CD4-positive, alpha-beta T cell (primary cell): ENCODE measurements at regions not wholly inside any gene's neighbourhood (a gene's known extent, or its start where the extent isn't known, plus 50 kb on each side); places are given as distances from the start of the nearest gene placed in this dataset.

Experiments
- ATAC-seq: fragments of 200-7000 bp; cut with Tn5 transposase; one replicate; pipeline ENCODE4 v1.10.0; 2022; ENCODE audit warnings: mild to moderate bottlenecking; ENCODE audit not compliant: poor library complexity
- CTCF ChIA-PET: fragments of 350-600 bp; sonication (Branson Sonifier 250); formaldehyde crosslinking; loops from one replicate; lab custom pipeline; 2021; ENCODE audit warnings: antibody characterized with exemption, inconsistent platforms; lab: Charles Lee
- POLR2A ChIA-PET: fragments of 350-600 bp; sonication (Branson Sonifier 250); formaldehyde crosslinking; loops from one replicate; lab custom pipeline; 2021; ENCODE audit warnings: antibody characterized with exemption, inconsistent platforms; lab: Charles Lee
- DNase-seq, 14 experiments: peaks; one replicate each; pipeline ENCODE4 v3.0.0-alpha.2; 2013 to 2020; ENCODE audit warnings: mixed read lengths in 2 of 14
- H3K27ac ChIP-seq, 2 donors: one replicate each; pipeline versions ENCODE4 v1.5.1 to v1.7.0; 2013; ENCODE audit warnings: low read length in 2 of 2, low read depth in 1 of 2, mild to moderate bottlenecking in 1 of 2
- H3K27me3 ChIP-seq, 2 experiments: 1 replicate in 1 of 2; 2 replicates in 1 of 2; pipeline versions ENCODE4 v1.6.1 to v1.7.0; 2013; ENCODE audit warnings: low read length in 2 of 2, control low read depth in 1 of 2, mild to moderate bottlenecking in 1 of 2, moderate library complexity in 1 of 2; ENCODE audit not compliant: insufficient read depth in 2 of 2, control insufficient read depth in 1 of 2
- H3K36me3 ChIP-seq: one replicate; pipeline ENCODE4 v1.6.1; 2013; ENCODE audit warnings: low read length, control low read depth; ENCODE audit not compliant: insufficient read depth
- H3K4me1 ChIP-seq: one replicate; pipeline ENCODE4 v1.6.1; 2013; ENCODE audit warnings: low read length, control low read depth; ENCODE audit not compliant: insufficient read depth
- H3K4me3 ChIP-seq: one replicate; pipeline ENCODE4 v1.5.1; 2013; ENCODE audit warnings: mild to moderate bottlenecking, low read length, moderate library complexity
- H3K9me3 ChIP-seq, 2 experiments: 1 replicate in 1 of 2; 2 replicates in 1 of 2; pipeline versions ENCODE4 v1.6.1 to v1.7.0; 2013; ENCODE audit warnings: low read length in 2 of 2, mild to moderate bottlenecking in 2 of 2, control low read depth in 1 of 2, moderate library complexity in 1 of 2; ENCODE audit not compliant: control insufficient read depth in 1 of 2, insufficient read depth in 1 of 2
- H3K27ac Mint-ChIP-seq: one replicate; pipeline ENCODE4 v1.8.0; 2020; ENCODE audit warnings: mixed read lengths
- H3K27me3 Mint-ChIP-seq: one replicate; pipeline ENCODE4 v1.8.0; 2021; ENCODE audit warnings: mixed read lengths
- H3K36me3 Mint-ChIP-seq: one replicate; pipeline ENCODE4 v1.8.0; 2021; ENCODE audit warnings: low read depth, mixed read lengths
- H3K4me1 Mint-ChIP-seq: one replicate; pipeline ENCODE4 v1.8.0; 2021; ENCODE audit warnings: low read depth, mixed read lengths
- H3K4me3 Mint-ChIP-seq: one replicate; pipeline ENCODE4 v1.8.0; 2020; ENCODE audit warnings: mild to moderate bottlenecking, mixed read lengths
- H3K9me3 Mint-ChIP-seq: one replicate; pipeline ENCODE4 v1.8.0; 2020; ENCODE audit warnings: mixed read lengths
- intact Hi-C, 2 experiments: fragments of 100-400 bp; cut with DNase I in 1 of 2; cut with micrococcal nuclease in 1 of 2; formaldehyde crosslinking; loops; one replicate each; pipeline versions ENCODE4 v1.15.1 to v1.9.0; 2023 to 2025; cut with DNase I, micrococcal nuclease
- TF ChIP-seq, protein P1 (sequence below): fragments of 200-600 bp; IDR thresholded peaks from one replicate; pipeline ENCODE4 v1.8.0; 2022; ENCODE audit warnings: antibody characterized with exemption, mild to moderate bottlenecking

- Histone ChIP-seq H3K36me3 (no peaks in the 10 kb centered on the region), H3K27ac (no peak overlapping the region), H3K27me3 (peaks cover 18 to 21% of the 10 kb centered on the region in 2 experiments), H3K4me1 (no peaks in the 10 kb centered on the region), H3K9me3 (peaks cover 0 to 6% of the 10 kb centered on the region in 2 experiments), H3K4me3 (no peak overlapping the region)
- no peaks in the 10 kb centered on the region for H3K9me3 Mint-ChIP-seq
- ChIA-PET POLR2A (no interaction called here), CTCF (interaction anchor here (1.4 kb wide), 1 partner anchor 12 kb away, joined by 3 read pairs; no protein-coding TSS in a partner anchor)
- H3K4me3 Mint-ChIP-seq: no peak overlapping the region
- DNase-seq (no peak), ATAC-seq (no peak)
- H3K27me3 Mint-ChIP-seq: peaks cover 90% of the 10 kb centered on the region
- H3K4me1 Mint-ChIP-seq: no peaks in the 10 kb centered on the region
- no peaks in the 10 kb centered on the region for H3K36me3 Mint-ChIP-seq
- intact Hi-C loops: no loop called here
- H3K27ac Mint-ChIP-seq: no peak overlapping the region
- TF ChIP-seq, protein P1, sequence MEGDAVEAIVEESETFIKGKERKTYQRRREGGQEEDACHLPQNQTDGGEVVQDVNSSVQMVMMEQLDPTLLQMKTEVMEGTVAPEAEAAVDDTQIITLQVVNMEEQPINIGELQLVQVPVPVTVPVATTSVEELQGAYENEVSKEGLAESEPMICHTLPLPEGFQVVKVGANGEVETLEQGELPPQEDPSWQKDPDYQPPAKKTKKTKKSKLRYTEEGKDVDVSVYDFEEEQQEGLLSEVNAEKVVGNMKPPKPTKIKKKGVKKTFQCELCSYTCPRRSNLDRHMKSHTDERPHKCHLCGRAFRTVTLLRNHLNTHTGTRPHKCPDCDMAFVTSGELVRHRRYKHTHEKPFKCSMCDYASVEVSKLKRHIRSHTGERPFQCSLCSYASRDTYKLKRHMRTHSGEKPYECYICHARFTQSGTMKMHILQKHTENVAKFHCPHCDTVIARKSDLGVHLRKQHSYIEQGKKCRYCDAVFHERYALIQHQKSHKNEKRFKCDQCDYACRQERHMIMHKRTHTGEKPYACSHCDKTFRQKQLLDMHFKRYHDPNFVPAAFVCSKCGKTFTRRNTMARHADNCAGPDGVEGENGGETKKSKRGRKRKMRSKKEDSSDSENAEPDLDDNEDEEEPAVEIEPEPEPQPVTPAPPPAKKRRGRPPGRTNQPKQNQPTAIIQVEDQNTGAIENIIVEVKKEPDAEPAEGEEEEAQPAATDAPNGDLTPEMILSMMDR: no peak
These were observed 63.6 kb upstream of the ZBTB40 start for GRCh38 chr1:22387919-22388580.

DNA sequence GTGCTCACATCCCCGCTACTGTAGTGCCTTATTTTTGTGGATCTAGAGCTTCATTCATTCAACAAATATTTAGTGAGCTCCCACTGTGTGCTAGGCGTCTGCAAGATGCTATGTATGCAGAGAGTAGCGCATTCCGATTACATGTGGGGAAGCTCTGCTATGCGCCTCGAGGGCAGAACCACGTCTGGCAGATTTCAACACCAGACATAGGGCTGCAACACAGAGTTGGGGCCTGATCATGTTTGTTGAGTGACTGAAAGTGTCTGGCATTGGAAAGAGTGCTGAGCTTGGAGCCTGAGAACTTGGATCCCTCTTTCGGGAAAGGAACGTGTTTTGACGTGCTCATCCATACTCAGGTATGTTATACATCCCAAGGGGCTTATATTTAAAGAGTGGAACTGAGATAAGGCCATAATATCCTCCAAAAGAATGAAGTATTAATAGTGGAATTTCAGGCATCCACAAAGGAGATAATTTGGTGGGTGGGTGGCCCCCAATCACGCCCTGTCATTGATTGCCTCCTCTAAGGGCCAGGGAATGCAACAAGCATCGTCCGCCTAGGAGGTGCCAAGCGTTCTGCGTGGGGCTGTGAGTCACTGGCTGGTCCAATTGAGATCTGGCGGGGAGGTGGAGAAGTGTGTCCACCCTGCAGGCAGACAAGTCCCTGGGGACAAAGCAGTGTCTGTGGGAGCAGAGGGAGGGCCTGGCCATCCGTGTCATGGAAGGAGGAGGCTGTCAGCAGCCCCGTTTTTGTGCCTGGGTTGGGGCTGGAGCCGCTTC, 62.8 kb upstream of the ZBTB40 start:
- peaks cover 0 to 6% of the 10 kb centered on the region in 2 experiments for H3K9me3 ChIP-seq
- ATAC-seq: no peak
- H3K36me3 Mint-ChIP-seq: no peaks in the 10 kb centered on the region
- no peak for DNase-seq
- TF ChIP-seq, protein P1: no peak
- H3K27ac Mint-ChIP-seq: no peak overlapping the region
- H3K4me1 Mint-ChIP-seq: no peaks in the 10 kb centered on the region
- no peak overlapping the region for H3K27ac ChIP-seq
- ChIA-PET POLR2A (no interaction called here), CTCF (no interaction called here)
- H3K4me3 ChIP-seq: no peak overlapping the region
- peaks cover 90% of the 10 kb centered on the region for H3K27me3 Mint-ChIP-seq
- H3K36me3 ChIP-seq: no peaks in the 10 kb centered on the region
- no peaks in the 10 kb centered on the region for H3K4me1 ChIP-seq
- no peaks in the 10 kb centered on the region for H3K9me3 Mint-ChIP-seq
- peaks cover 19 to 29% of the 10 kb centered on the region in 2 experiments for H3K27me3 ChIP-seq
- H3K4me3 Mint-ChIP-seq: no peak overlapping the region
- intact Hi-C loops: no loop called here

- TF ChIP-seq, protein P1: no peak
- Histone ChIP-seq H3K27me3 (peaks cover 46 to 61% of the 10 kb centered on the region in 2 experiments), H3K36me3 (no peaks in the 10 kb centered on the region), H3K9me3 (peaks cover 0 to 6% of the 10 kb centered on the region in 2 experiments), H3K27ac (no peak overlapping the region), H3K4me3 (no peak overlapping the region), H3K4me1 (peaks cover 7% of the 10 kb centered on the region)
- DNase-seq: no peak
- Mint-ChIP-seq H3K9me3 (no peaks in the 10 kb centered on the region), H3K27ac (no peak overlapping the region), H3K27me3 (peaks cover 94% of the 10 kb centered on the region), H3K4me1 (peaks cover 18% of the 10 kb centered on the region), H3K4me3 (no peak overlapping the region), H3K36me3 (no peaks in the 10 kb centered on the region)
- intact Hi-C loops: no loop called here
- ChIA-PET CTCF (no interaction called here), POLR2A (no interaction called here)
- no peak for ATAC-seq
These were observed 58.1 kb upstream of the ZBTB40 start for GRCh38 chr1:22393587-22393986.
